ENCODE measurements at regions not wholly inside any gene's neighbourhood (a gene's known extent, or its start where the extent isn't known, plus 50 kb on each side); places are given as distances from the start of the nearest gene placed in this dataset.
"Not testable (repeated sequence)": the region's sequence is repeated elsewhere in the genome, so short reads cannot be mapped to it uniquely, and the experiment has no call there.

DNA sequence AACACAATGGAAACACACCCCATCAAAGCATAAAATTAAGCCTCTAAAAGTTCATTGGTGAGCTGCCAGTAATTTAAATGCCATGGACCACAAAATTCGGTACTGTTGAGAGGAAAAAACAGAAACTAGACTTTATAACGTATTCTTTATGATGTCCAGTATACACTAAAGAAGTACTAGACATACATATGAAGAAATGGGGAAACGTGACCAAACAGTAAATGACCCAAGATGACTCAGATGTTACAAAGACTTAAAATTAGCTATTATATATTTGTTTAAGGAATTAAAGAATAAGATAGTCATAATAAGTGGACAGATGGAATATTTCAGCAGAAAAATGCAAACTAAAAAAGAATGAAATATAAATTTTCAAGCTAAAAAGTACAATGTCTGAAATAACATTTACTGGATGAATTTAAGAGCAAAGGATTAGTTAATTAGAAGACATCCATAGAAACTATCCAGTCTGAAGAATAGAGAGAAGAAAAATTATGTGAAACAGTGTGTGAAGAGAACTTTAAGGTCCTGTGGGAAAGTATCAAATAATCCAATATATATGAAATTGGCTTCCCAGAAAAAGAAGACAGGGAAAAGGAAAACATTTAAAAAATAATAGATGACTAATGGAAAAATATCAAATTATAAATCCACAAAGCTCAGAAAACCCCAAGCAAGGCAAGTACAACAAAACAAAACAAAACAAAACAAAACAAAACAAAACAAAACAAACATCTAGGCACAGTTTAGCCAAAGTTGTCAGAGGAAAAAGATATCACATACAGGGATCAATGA is 69.4 kb downstream of the SAMD9 start:
- no peak for FAIRE-seq
- DNase-seq (ENCODE audit: extremely low spot score, insufficient read length, low read depth): no peak

DNA sequence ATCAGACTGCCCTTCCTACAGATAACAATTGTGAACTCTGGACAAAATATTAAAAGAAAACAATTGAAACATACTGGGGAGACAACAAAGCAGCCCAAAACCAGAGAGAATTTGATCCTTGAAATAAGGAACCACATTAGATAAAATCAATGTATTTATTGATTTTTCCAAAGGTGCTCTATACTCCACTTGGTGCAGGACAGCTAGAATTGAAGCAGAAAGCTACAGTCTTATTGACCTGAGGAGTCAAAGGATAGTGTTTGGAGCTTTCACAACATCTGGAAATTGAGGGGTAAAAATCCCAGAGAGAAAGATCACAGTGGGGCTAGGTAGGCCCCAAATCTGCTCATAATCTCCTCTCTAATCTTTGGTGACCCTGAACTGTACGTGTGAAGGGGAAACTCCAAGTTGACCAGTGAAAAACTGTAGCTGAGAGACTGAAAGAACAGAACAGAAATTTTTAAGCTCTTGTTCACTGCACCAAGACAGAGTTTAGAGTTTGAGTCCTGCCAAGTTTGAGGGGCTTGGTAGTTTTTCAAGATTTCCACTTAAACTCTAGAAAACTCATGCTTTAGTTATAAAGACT is 70.2 kb downstream of the SAMD9 start:
- no peak for DNase-seq (ENCODE audit: extremely low spot score, insufficient read length, low read depth)
- no peak for FAIRE-seq

DNA sequence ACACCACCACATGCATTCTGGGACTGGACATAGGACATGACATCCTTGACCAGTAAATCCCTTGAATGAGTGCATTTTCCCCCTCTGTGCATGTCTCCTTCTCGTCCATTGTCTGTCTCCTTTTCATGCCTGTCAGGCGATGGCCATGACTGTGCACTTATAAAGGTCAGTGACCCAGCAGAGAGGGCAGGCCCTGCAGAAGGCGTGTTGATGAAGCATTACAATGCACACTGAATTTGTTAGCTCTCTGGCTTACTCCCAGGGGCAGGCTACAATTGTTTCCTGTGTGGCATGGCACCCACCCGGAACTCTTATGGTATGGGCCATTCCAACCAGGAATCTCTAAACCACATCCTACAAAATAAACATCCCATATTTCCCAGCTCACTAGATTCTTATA is 71.1 kb downstream of the SAMD9 start:
- DNase-seq (ENCODE audit: extremely low spot score, insufficient read length, low read depth): no peak
- FAIRE-seq: no peak

DNA sequence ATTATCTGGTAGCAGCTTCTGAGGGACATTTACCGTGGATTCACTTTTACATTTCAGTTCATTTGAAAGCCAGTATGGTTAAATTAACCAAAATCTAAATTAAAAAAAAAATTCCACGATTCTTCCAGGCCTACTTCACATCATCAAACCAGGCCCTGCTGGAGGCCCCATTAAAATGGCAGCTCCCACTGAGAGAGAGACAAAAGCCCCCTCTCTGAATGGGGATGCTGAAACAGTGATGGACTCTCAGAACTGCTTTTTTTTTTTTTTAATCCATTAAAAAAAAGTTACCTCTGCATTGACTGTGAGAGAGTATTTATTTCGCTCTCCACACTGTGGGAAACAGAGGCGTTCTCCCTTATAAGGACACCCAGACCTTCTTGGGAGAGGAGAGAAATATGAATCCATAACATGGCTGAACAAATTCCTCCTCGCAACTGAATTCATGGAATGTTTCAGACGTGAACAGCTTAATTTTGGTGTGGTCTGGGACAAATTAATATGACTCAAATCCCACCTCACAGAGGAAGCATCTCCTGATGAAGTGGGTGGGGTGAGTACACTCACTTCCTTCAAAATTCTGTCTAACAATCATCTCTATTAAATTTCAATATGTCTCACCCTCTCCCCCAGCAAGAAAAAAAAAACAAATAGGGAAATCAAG is 73.5 kb downstream of the SAMD9 start:
- FAIRE-seq: no peak
- DNase-seq (ENCODE audit: extremely low spot score, insufficient read length, low read depth): no peak

DNA sequence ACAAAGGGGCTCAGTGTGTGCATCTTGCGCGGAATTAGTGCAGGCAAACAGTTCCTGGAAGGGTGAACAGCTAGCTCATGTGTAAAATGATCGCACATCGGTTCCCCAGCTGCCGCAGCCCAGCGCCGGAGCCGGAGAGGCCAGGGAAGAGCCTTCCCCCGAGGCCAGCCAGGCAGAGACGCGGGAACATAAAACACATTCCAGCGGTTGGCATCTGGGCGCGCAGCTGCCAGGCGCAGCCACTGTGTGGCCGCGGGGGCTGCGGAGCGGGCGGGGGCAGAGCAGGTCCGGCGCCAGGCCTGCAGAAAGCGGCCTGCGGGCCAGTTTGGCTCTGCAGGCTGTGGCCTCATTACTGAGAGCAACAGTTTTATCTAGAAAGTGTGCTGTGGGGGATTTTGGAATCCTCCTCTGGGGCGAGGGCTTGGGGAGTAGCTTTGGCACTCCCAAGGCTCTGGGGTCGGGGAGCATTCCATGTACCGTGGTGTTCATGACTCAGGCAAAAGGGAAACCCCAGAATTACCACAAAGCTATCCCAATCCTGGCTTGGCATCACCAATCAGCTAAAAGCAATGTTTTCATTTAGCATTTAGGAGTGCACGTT is 74.3 kb downstream of the SAMD9 start:
- FAIRE-seq: no peak
- no peak for DNase-seq (ENCODE audit: extremely low spot score, insufficient read length, low read depth)

DNA sequence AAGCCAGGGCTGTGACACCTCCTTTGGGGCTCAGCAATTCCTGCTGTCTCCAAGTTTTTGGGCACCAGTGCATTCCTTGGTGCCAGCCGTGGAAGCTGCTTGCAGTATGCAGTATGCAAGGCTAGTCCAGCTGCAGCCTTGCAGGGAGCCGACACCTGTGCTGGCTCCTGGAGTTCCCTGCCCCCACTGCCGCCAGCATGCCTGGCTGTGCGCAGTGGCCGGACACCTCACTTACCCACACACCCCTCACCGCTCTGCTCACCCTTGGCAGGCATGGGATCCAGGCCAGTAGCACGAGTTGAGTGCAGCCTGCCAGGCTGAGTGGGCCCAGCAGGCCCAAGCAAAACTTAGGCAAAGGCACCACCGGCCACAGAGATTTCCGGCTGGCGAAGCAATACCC is 77.4 kb downstream of the SAMD9 start:
- FAIRE-seq (no peak), DNase-seq (ENCODE audit: extremely low spot score, insufficient read length, low read depth) (no peak)

DNA sequence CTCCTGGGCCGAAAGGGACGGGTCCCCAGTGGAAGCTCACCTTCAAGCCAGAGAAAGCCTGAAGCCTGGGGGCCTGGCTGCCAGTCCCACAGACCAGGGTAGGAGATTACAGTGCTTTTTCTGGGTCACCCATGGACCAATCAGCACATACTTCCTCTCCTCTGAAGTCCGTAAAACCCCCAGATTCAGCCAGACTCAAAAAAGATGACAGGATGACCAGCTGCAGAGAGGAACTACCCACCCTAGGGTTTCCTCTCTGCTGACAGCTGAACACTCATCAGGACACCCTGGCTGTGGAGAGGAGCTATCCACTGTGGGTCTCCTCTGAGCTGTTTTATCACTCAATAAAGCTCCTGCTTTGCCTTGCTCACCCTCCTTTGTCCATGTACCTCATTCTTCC is 78.0 kb downstream of the SAMD9 start:
- FAIRE-seq (no peak), DNase-seq (ENCODE audit: extremely low spot score, insufficient read length, low read depth) (no peak)

DNA sequence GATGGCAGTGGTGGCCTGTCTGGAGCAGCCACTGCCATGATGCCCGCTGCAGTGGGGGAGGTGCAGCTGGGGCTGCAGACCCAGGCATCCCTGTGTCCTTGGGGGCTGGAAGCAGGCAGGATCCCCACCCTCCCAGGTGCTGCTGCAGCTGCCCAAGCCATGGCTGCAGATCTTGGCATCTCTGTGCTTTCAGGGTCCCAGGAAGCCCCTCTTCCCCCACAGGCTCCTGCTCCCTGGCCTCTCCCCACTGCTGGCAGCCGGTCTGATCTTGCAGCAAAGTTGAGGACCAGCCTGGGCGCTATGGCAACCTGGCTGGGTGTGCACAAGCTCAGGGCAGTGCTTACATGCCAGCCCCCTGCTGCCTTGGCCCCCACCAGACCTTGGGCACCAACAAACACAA is 78.5 kb downstream of the SAMD9 start:
- no peak for DNase-seq (ENCODE audit: extremely low spot score, insufficient read length, low read depth)
- FAIRE-seq: no peak

DNA sequence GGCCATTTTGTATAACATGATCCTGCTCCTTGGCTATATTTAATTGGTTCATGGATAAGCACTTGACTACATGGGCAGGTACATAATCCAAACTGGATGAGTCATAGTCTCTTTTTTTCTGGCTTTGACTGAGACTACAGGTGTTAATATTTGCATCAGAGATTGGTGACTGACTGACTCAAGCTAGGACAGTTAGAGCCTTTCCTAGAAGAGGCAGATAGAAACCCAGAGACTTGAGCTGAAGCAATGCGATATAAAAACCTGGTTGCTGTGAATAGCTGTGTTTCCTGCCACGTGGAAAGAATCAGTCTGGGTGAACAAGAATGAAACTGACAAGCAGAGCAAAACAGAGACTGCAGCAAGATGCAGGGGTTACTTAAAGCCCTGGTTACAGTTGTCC is 81.0 kb downstream of the SAMD9 start:
- FAIRE-seq: peak; percentile 82
- no peak for DNase-seq (ENCODE audit: extremely low spot score, insufficient read length, low read depth)

DNA sequence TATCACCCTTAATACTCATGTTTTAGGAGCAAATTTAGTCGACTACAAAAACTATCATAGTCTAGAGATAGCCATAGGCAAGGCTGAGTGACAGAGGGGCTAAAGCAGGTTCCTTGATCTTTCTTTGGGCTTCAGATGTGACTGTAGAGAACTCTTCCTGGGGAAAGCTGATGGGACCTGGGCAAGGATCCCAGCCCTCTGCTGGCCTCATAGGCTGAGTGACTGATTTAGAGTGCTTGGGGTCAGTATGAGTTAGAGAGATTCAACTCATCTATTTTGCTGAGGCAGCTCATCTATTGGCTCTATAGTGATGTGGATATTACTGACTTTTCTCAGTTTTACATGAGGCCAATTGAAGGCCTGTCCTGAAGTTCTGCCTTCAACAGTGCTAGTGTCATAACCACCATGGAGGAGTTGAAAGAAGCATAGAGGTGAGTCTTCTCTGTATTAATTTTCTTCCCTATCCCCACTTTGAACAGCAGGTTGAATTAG is 81.6 kb downstream of the SAMD9 start:
- FAIRE-seq (no peak), DNase-seq (ENCODE audit: extremely low spot score, insufficient read length, low read depth) (no peak)

DNA sequence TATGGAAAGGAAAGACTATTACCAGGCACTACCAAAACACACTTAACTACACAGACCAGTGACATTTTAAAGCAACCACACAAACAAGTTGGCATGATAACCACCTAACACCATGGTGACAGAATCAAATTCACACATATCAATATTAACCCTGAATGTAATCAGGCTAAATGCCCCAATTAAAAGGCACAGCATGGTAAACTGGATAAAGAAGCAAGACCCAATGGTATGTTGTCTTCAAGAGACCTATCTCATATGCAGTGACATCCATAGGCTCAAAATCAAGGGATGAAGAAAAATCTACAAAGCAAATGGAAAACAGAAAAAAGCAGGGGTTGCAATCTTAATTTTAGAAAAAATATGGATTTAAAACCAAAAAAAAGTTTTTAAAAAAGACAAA is 86.0 kb downstream of the SAMD9 start:
- FAIRE-seq (no peak), DNase-seq (ENCODE audit: extremely low spot score, insufficient read length, low read depth) (no peak)

DNA sequence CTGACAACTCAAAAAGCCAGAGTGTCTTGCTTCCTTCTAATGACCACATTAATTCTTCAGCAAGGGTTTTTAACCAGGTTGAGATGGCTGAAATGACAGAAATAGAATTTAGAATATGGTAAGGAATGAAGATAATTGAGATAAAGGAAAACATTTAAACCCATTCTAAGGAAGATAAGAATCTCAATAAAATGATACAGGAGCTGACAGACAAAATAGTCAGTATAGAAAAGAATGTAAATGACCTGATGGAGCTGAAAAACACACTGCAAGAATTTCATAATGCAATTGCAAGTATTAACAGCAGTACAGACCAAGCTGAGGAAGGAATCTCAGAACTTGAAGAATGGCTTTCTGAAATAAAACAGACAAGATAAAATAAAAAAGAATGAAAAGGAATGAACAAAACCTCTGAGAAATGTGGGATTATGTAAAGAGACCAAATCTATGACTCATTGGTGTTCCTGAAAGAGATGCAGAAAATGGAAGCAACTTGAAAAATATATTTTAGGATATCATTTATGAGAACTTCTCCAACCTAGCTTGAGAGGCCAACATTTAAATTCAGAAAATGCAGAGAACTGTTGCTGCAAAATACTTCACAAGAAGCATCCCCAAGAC is 87.1 kb downstream of the SAMD9 start:
- DNase-seq (ENCODE audit: extremely low spot score, insufficient read length, low read depth): no peak
- FAIRE-seq: no peak

DNA sequence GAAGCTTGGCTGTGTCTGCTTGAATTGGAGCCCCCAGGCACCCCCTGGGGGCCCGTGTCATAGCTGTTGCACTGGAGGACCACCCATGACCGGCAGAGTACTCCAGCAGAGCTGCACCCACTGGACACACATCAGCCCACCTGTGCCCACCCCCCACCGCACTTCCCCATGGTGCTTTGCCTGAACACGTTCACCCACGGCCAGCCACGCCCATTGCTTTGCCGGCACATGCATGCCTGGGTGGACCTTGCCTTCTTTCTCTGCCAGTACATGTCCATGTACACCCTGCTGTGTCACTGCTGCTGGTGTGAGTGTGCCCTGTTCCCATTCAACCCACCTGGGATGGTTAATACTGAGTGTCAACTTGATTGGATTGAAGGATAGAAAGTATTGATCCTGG is 88.7 kb downstream of the SAMD9 start:
- FAIRE-seq (no peak), DNase-seq (ENCODE audit: extremely low spot score, insufficient read length, low read depth) (no peak)

DNA sequence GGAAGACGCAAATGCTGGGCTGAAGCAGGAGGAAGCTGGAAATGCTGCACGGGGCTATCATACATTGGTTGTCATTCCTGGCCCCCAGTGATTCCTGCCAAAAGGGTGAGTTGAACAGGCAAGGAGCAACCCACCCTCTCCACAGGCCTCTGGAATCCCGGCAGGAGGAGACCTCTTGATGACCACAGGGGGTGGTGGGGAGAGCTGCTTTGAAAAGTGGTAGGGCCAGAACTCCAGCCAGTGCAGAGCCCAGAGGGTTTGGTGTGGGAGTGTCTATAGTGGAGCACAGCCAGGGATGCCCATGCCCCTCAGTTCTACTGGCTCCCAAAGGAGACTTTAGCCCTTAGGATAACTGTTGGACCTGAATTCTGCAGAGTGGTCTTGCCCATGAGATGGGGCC is 89.2 kb downstream of the SAMD9 start:
- FAIRE-seq (no peak), DNase-seq (ENCODE audit: extremely low spot score, insufficient read length, low read depth) (no peak)

DNA sequence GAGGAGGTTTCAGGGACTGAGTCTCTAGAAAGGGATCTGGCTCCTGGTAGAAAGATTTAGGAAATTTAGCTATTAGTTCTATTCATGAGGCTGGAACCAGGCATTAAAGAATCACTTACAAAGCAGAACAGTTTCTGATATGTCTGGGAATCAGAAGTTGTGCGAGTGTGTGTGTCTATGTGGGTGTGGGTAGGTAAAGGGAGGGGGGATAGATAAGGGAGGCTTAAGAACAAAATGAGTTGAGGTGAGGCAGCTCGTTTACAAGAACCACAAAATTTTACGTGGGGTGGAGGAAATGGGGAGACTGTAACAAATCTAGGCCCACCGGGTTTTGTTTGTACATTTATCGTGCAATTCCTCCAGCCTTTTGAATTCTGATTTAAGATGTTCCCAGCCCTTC is 90.7 kb downstream of the SAMD9 start:
- no peak for FAIRE-seq
- DNase-seq (ENCODE audit: extremely low spot score, insufficient read length, low read depth): no peak

DNA sequence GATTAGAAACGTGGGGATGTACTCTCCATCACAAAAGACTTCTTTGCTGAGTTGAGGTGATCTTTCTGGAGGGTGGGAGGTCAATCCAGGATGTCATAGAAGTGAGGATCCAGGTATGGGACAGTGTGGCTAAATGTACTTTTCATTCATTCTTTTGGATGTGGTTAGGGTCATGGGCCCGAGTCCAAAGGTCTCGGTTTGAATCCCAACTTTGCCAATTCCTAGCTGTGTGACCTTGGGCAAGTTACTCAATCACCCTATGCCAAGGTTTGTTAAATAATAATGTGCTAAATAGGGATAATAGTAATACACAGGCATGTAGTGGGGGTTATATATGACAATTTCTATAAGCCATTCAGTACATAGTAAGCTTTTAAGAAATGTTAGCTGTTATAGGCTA is 91.4 kb downstream of the SAMD9 start:
- FAIRE-seq (no peak), DNase-seq (ENCODE audit: extremely low spot score, insufficient read length, low read depth) (no peak)

DNA sequence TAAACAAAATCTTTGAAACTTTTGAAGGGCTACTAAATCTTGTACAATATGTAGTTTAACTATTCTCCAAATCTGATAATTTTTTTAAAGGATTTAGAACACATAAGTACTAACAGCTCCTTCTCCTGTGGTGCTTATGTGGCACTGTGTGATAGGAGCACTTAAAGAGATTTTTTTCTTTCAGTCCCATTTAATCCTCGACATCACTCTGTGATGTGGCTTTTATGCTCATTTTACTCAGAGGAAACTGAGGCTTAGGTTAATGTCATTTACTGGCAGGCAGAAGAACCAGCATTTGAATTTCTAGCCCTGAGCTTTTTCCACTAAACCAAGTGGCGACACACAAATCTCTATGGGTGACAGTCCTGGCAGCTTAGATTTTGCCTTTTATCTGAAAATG is 92.4 kb downstream of the SAMD9 start:
- FAIRE-seq: no peak

DNA sequence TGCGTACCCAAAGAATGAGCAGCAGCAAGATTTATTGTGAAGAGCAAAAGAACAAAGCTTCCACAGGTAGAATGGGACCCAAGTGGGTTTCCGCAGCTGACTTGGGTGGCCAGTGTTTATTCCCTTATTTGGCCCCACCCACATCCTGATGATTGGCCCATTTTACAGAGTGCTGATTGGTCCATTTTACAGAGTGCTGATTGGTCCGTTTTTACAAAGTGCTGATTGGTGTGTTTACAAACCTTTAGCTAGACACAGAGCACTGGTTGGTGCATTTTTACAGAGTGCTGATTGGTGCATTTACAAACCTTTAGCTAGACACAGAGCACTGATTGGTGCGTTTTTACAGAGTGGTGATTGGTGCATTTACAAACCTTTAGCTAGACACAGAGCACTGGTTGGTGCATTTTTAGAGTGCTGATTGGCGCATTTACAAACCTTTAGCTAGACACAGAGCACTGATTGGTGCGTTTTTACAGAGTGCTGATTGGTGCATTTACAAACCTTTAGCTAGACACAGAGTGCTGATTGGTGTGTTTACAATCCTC is 94.8 kb downstream of the SAMD9 start:
- not testable (repeated sequence) for FAIRE-seq

More for the DNA sequence above, 92.4 kb downstream of the SAMD9 start:
- no peak for DNase-seq (ENCODE audit: extremely low spot score, insufficient read length, low read depth)

DNA sequence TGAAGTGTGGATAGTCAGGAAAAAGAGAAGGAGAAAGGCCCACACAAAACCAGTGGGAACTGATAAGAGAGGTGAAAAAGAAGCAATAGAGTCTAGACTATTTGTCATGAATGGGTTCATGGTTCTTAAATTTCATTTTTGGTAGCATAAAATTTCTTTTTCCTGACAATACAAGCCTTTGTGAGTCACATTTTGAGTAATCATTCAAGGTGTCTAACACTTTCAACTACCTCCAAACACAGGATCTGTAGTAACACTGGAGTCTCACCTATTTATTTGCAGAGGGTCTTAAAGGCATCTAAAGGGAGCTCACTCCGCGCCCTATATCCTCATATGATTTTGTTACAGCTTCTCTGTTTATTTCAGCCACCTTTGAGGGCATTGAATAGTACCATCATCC is 96.0 kb downstream of the SAMD9 start:
- DNase-seq (ENCODE audit: extremely low spot score, insufficient read length, low read depth): no peak
- FAIRE-seq: no peak

More for the DNA sequence above, 94.8 kb downstream of the SAMD9 start:
- not testable (repeated sequence) for DNase-seq (ENCODE audit: extremely low spot score, insufficient read length, low read depth)

DNA sequence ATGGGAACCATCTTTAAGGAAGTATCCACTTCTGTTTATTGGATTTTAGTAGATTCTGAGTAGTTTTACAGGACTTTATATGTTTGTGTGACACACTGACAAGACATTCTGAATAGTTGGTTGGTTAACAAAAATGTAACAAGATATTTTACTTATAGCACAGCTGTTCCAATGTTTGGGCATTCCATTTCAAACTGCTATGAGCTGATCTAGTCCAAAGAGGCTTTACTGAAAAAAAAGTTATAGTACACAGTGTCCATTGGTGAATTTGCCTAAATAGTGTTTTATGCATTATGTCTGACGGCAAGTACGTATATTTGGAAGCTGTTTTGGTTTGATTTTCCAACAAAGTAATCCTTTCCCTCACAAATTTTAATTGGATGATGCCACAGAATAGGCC is 99.1 kb downstream of the SAMD9 start:
- DNase-seq (ENCODE audit: extremely low spot score, insufficient read length, low read depth) (no peak), FAIRE-seq (no peak)
